ENCODE measurements at regions not wholly inside any gene's neighbourhood (a gene's known extent, or its start where the extent isn't known, plus 50 kb on each side); places are given as distances from the start of the nearest gene placed in this dataset.

- DNase-seq = no peak
Measured at GRCh38 chr2:22194218-22194617, 1070.5 kb downstream of the TDRD15 start.

- DNase-seq = no peak
Measured at GRCh38 chr2:22196806-22197205, 1073.0 kb downstream of the TDRD15 start.

- no peak for DNase-seq
Measured at GRCh38 chr2:22198381-22199283, 1074.9 kb downstream of the TDRD15 start.

GRCh38 chr2:22199994-22200393 lies 1076.2 kb downstream of the TDRD15 start:
- no peak for DNase-seq

- no peak for DNase-seq
Measured at GRCh38 chr2:22209545-22209944, 1085.8 kb downstream of the TDRD15 start.

GRCh38 chr2:22213237-22213636 lies 1089.5 kb downstream of the TDRD15 start:
- no peak for DNase-seq

- no peak for DNase-seq
Measured at GRCh38 chr2:22215517-22215916, 1091.7 kb downstream of the TDRD15 start.

- no peak for DNase-seq
Measured at GRCh38 chr2:22217881-22218280, 1094.1 kb downstream of the TDRD15 start.

GRCh38 chr2:22221006-22221405 lies 1097.2 kb downstream of the TDRD15 start:
- DNase-seq = no peak

GRCh38 chr2:22238967-22239366 lies 1115.2 kb downstream of the TDRD15 start:
- DNase-seq = no peak

GRCh38 chr2:22247466-22247865 lies 1123.7 kb downstream of the TDRD15 start:
- DNase-seq = no peak

- no peak for DNase-seq
Measured at GRCh38 chr2:22248851-22249250, 1125.1 kb downstream of the TDRD15 start.

GRCh38 chr2:22253171-22253570 lies 1129.4 kb downstream of the TDRD15 start:
- no peak for DNase-seq

GRCh38 chr2:22261165-22261564 lies 1123.8 kb upstream of the KLHL29 start:
- DNase-seq = no peak

GRCh38 chr2:22270341-22270740 lies 1114.6 kb upstream of the KLHL29 start:
- DNase-seq = no peak

- no peak for DNase-seq
Measured at GRCh38 chr2:22273853-22274252, 1111.1 kb upstream of the KLHL29 start.

- DNase-seq = no peak
Measured at GRCh38 chr2:22274661-22275060, 1110.3 kb upstream of the KLHL29 start.

GRCh38 chr2:22276696-22277095 lies 1108.3 kb upstream of the KLHL29 start:
- no peak for DNase-seq

- DNase-seq = no peak
Measured at GRCh38 chr2:22279541-22279940, 1105.4 kb upstream of the KLHL29 start.

- DNase-seq = no peak
Measured at GRCh38 chr2:22281033-22281432, 1103.9 kb upstream of the KLHL29 start.

GRCh38 chr2:22282220-22282619 lies 1102.8 kb upstream of the KLHL29 start:
- no peak for DNase-seq

- DNase-seq = no peak
Measured at GRCh38 chr2:22282916-22283315, 1102.1 kb upstream of the KLHL29 start.

GRCh38 chr2:22283436-22283835 lies 1101.5 kb upstream of the KLHL29 start:
- DNase-seq = no peak

All from nucleus accumbens (tissue), 56 donors.